ENCODE measurements at regions not wholly inside any gene's neighbourhood (a gene's known extent, or its start where the extent isn't known, plus 50 kb on each side); places are given as distances from the start of the nearest gene placed in this dataset.
A peak's percentile ranks its signal among the peaks of the same experiment; 100 is the strongest.

DNA sequence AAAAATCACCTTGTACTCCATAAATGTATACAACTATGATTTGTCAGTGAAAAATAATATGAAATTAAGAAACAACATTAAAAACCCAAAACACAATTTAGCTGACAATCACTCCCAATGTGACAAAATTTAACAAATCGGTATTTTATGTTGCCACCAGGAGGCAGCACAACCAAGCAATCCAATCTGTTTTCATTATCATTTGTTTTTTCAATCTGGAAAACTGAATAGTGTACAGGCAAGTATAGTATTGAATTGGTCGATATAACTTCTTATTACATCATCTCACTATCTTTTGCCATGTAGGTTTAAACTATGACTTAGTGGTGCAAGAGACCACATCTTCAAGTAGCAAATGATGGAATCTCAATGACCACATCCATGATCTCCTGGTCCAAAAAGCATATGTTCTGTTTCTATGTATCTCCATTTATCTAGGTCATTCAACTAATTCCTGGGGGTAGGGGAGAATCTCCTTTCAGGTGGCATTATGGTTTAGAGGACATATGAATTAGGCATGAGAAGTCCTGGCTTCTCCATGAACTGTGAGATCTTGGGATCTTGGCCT, 112.9 kb upstream of the AGA start:
- H2AFZ ChIP-seq (ENCODE audit: control insufficient read depth, low read depth, low read length), result no peak overlapping the region
- ChIA-PET RAD21 (ENCODE audit: unreplicated experiment) (no interaction called here), CTCF (interaction anchor here (0.5 to 1.5 kb wide), 7 partner anchors 12 to 1752 kb away, joined by 3 to 6 read pairs (median 3); no protein-coding TSS in a partner anchor), POLR2A (no interaction called here), SMC1A (ENCODE audit: uncharacterized antibody, unreplicated experiment) (interaction anchor here (0.7 kb wide), 1 partner anchor 637 kb away, joined by 3 read pairs; no protein-coding TSS in a partner anchor)
- BruUV-seq (replicated peaks), result no TSS peak
- FAIRE-seq (peak; percentile 87), DNase-seq (ENCODE audit: low read depth, low spot score) (no peak), ATAC-seq (0 out of 3 replicates have a peak, but pooled peaks have one; percentile 40)
- no peaks in the 10 kb centered on the region for H3K79me2 ChIP-seq (ENCODE audit: control insufficient read depth, insufficient read depth, low read length)
- H4K20me1 ChIP-seq (ENCODE audit: control insufficient read depth, insufficient read depth), result no peaks in the 10 kb centered on the region
- TF ChIP-seq CTCF (IDR thresholded peaks at IDR 0.05 in 2 of 3, conservative IDR thresholded peaks at IDR 0.05 in 1 of 3; ENCODE audit: control insufficient read depth in 2 of 3, extremely low read depth in 1 of 3, insufficient read depth in 1 of 3, low read depth in 3 of 3, low read length in 3 of 3) (peak; percentile 41 to 68 (median 62); a peak in 5 of 6 replicates), RAD21 (IDR thresholded peaks at IDR 0.05; ENCODE audit: insufficient read depth, low read depth, low read length) (peak; percentile 83), DPF2 (IDR thresholded peaks at IDR 0.05) (no peak), SMC3 (IDR thresholded peaks at IDR 0.05; ENCODE audit: borderline replicate concordance, low read length) (peak; percentile 64; the same call in 1 of the 2 replicates), GABPA (IDR thresholded peaks at IDR 0.05; ENCODE audit: low read depth) (no peak)
- H3K27me3 ChIP-seq (replicated peaks in 1 of 2; ENCODE audit: control insufficient read depth in 2 of 2, insufficient read depth in 2 of 2, low read length in 1 of 2), result no peaks in the 10 kb centered on the region
- no peak overlapping the region for H3K27ac ChIP-seq (ENCODE audit: control insufficient read depth, insufficient read depth)
- no peak overlapping the region for H3K4me3 ChIP-seq
- no peak overlapping the region for H3K4me2 ChIP-seq (ENCODE audit: control insufficient read depth, insufficient read depth)
- H3K36me3 ChIP-seq (ENCODE audit: control insufficient read depth in 2 of 2, insufficient read depth in 2 of 2, low read length in 1 of 2), result no peaks in the 10 kb centered on the region
- in situ Hi-C loops (cut with MboI), result loop anchor here (10.0 kb wide), 1 partner anchor 1750 kb away; no protein-coding TSS in a partner anchor
- intact Hi-C loops (cut with micrococcal nuclease; ENCODE audit: unreplicated experiment), result loop anchor here (5.0 to 10.0 kb wide), 2 partner anchors 300 to 842 kb away; no protein-coding TSS in a partner anchor
- WGBS (ENCODE audit: insufficient coverage, insufficient replicate concordance, low lambda C conversion rate, missing lambda C conversion rate), result 0% methylated on average over 2 of the region's 2 CpGs
- no peaks in the 10 kb centered on the region for H3K4me1 ChIP-seq (ENCODE audit: control insufficient read depth, insufficient read depth, low read length)
- H3K9ac ChIP-seq (ENCODE audit: control insufficient read depth, insufficient read depth, low read length), result no peak overlapping the region
- no peaks in the 10 kb centered on the region for H3K9me3 ChIP-seq (replicated peaks; ENCODE audit: control insufficient read depth, insufficient read depth, low read length)

All from GM12878 (cell line).